Activated T-helper 9 cell treated with anti-CD3 and anti-CD28 coated beads, Interleukin-2, amount 50 U/mL, for 16 hours (primary cell): ENCODE measurements at regions not wholly inside any gene's neighbourhood (a gene's known extent, or its start where the extent isn't known, plus 50 kb on each side); places are given as distances from the start of the nearest gene placed in this dataset.

Experiments used
- DNase-seq: peaks from one replicate; pipeline ENCODE4 v3.0.0-alpha.2; 2020; ENCODE audit warnings: low read depth

- DNase-seq, result no peak
These were observed 417.0 kb upstream of the PSMD7 start for GRCh38 chr16:73879621-73880020.

GRCh38 chr16:73878611-73879010 lies 418.0 kb upstream of the PSMD7 start:
- DNase-seq, result no peak

GRCh38 chr16:73877150-73877549 lies 419.5 kb upstream of the PSMD7 start:
- no peak for DNase-seq

GRCh38 chr16:73875996-73876690 lies 420.5 kb upstream of the PSMD7 start:
- no peak for DNase-seq

- no peak for DNase-seq
These were observed 422.3 kb upstream of the PSMD7 start for GRCh38 chr16:73874324-73874723.

GRCh38 chr16:73873643-73874042 lies 423.0 kb upstream of the PSMD7 start:
- DNase-seq, result no peak

- no peak for DNase-seq
These were observed 423.8 kb upstream of the PSMD7 start for GRCh38 chr16:73872856-73873255.

- no peak for DNase-seq
These were observed 425.4 kb upstream of the PSMD7 start for GRCh38 chr16:73871088-73871733.

GRCh38 chr16:73869126-73869525 lies 427.5 kb upstream of the PSMD7 start:
- no peak for DNase-seq

GRCh38 chr16:73864868-73865267 lies 431.7 kb upstream of the PSMD7 start:
- no peak for DNase-seq

- no peak for DNase-seq
These were observed 438.3 kb upstream of the PSMD7 start for GRCh38 chr16:73858326-73858725.

GRCh38 chr16:73853968-73854367 lies 442.6 kb upstream of the PSMD7 start:
- no peak for DNase-seq

GRCh38 chr16:73852561-73852960 lies 444.1 kb upstream of the PSMD7 start:
- no peak for DNase-seq

- DNase-seq, result no peak
These were observed 447.6 kb upstream of the PSMD7 start for GRCh38 chr16:73848993-73849392.

- DNase-seq, result no peak
These were observed 449.5 kb upstream of the PSMD7 start for GRCh38 chr16:73847090-73847489.

GRCh38 chr16:73846356-73846755 lies 450.3 kb upstream of the PSMD7 start:
- DNase-seq, result no peak

- no peak for DNase-seq
These were observed 450.6 kb upstream of the PSMD7 start for GRCh38 chr16:73846007-73846330.

- no peak for DNase-seq
These were observed 451.2 kb upstream of the PSMD7 start for GRCh38 chr16:73845238-73846006.

GRCh38 chr16:73840728-73841127 lies 455.9 kb upstream of the PSMD7 start:
- DNase-seq, result no peak

GRCh38 chr16:73831220-73831619 lies 465.4 kb upstream of the PSMD7 start:
- no peak for DNase-seq

GRCh38 chr16:73823205-73823849 lies 473.3 kb upstream of the PSMD7 start:
- DNase-seq, result no peak

- DNase-seq, result no peak
These were observed 478.9 kb upstream of the PSMD7 start for GRCh38 chr16:73817526-73818324.
